HL-60 (cell line): ENCODE measurements at regions not wholly inside any gene's neighbourhood (a gene's known extent, or its start where the extent isn't known, plus 50 kb on each side); places are given as distances from the start of the nearest gene placed in this dataset.

Experiments
- DNase-seq, 2 experiments: peaks; one replicate each; pipeline ENCODE4 v3.0.0-alpha.2; 2010 to 2020; ENCODE audit warnings: low read depth in 1 of 2, low spot score in 1 of 2
- H3K27ac ChIP-seq: fragments of 250-450 bp; sonication (Bioruptor Pico); replicated peaks from 2 replicates; pipeline ENCODE4 v1.5.1; 2020; ENCODE audit warnings: mild to moderate bottlenecking, moderate library complexity
- H3K27me3 ChIP-seq: fragments of 250-450 bp; sonication (Bioruptor Pico); 2 replicates; pipeline ENCODE4 v1.5.1; 2021; ENCODE audit warnings: mild to moderate bottlenecking, moderate library complexity; ENCODE audit not compliant: insufficient read depth, poor library complexity, severe bottlenecking
- H3K4me3 ChIP-seq: replicated peaks from 2 replicates; pipeline ENCODE4 v1.5.1; 2011; ENCODE audit warnings: mild to moderate bottlenecking, control low read depth, low read length; ENCODE audit not compliant: insufficient read depth
- CTCF ChIP-seq: IDR thresholded peaks from one replicate; pipeline ENCODE4 v1.5.1; 2011; ENCODE audit warnings: low read length, control low read depth, inconsistent platforms; ENCODE audit not compliant: insufficient read depth
- GABPA ChIP-seq: IDR thresholded peaks from 2 replicates; pipeline ENCODE4 v1.6.1; 2012; ENCODE audit warnings: low read depth
- POLR2AphosphoS5 ChIP-seq: IDR thresholded peaks from 2 replicates; pipeline ENCODE4 v1.6.1; 2012; ENCODE audit warnings: low read depth
- SPI1 ChIP-seq: IDR thresholded peaks from 2 replicates; pipeline ENCODE4 v1.6.1; 2012; ENCODE audit warnings: low read depth, mild to moderate bottlenecking, borderline replicate concordance
- TF ChIP-seq, protein P1 (sequence below): IDR thresholded peaks from 2 replicates; pipeline ENCODE4 v1.6.1; 2012; ENCODE audit warnings: low read depth; ENCODE audit not compliant: insufficient replicate concordance

DNA sequence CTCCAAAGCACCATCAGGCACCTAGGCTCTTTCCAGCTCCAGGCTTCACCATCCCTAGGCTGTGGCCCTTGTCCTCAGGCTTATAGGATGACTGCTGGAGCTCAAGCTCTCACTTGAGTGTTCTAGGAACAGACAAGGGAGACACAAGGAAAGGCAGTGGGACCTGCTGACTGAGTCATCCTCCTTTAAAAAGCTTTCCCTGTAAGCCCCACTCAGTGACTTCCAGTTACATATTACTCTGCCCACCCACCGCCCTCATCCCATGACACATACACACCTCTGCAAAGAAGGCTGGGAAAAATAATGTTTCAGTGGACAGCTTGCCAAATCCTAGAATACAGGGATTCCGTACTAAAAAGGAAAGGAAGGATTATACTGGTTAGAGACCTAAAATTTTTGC, 154.2 kb upstream of the ZNF366 start:
- Histone ChIP-seq H3K27me3 (no peaks in the 10 kb centered on the region), H3K27ac (no peak overlapping the region), H3K4me3 (no peak overlapping the region)
- DNase-seq, result no peak
- TF ChIP-seq SPI1, result no peak
- no peak for TF ChIP-seq GABPA
- TF ChIP-seq CTCF, result no peak
- TF ChIP-seq POLR2AphosphoS5, result no peak
- TF ChIP-seq, protein P1, sequence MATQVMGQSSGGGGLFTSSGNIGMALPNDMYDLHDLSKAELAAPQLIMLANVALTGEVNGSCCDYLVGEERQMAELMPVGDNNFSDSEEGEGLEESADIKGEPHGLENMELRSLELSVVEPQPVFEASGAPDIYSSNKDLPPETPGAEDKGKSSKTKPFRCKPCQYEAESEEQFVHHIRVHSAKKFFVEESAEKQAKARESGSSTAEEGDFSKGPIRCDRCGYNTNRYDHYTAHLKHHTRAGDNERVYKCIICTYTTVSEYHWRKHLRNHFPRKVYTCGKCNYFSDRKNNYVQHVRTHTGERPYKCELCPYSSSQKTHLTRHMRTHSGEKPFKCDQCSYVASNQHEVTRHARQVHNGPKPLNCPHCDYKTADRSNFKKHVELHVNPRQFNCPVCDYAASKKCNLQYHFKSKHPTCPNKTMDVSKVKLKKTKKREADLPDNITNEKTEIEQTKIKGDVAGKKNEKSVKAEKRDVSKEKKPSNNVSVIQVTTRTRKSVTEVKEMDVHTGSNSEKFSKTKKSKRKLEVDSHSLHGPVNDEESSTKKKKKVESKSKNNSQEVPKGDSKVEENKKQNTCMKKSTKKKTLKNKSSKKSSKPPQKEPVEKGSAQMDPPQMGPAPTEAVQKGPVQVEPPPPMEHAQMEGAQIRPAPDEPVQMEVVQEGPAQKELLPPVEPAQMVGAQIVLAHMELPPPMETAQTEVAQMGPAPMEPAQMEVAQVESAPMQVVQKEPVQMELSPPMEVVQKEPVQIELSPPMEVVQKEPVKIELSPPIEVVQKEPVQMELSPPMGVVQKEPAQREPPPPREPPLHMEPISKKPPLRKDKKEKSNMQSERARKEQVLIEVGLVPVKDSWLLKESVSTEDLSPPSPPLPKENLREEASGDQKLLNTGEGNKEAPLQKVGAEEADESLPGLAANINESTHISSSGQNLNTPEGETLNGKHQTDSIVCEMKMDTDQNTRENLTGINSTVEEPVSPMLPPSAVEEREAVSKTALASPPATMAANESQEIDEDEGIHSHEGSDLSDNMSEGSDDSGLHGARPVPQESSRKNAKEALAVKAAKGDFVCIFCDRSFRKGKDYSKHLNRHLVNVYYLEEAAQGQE, result no peak

DNA sequence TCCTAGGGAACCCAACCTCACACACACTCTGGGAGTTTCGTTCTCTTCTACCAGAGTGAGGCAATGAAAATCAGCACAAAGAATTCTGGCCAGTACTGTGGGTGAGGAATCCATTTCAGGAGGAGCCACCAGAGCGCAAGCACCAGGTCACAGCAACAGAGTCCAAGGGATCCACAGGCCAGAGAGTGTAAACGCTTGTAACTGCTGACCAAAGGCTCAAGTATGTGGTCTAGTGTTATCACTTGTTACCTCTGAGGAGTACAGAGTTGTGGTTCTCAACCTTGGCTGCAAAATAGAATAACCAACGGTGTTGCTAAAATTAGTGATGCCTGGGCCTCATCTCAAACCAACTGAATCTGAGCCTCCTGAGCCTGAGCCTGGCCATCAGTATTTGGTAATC, 152.5 kb upstream of the ZNF366 start:
- H3K27ac ChIP-seq, result no peak overlapping the region
- TF ChIP-seq CTCF (no peak), GABPA (no peak), POLR2AphosphoS5 (no peak), SPI1 (no peak)
- TF ChIP-seq, protein P1, result no peak
- no peak for DNase-seq
- no peak overlapping the region for H3K4me3 ChIP-seq
- H3K27me3 ChIP-seq, result no peaks in the 10 kb centered on the region

GRCh38 chr5:72658761-72659540, 151.7 kb upstream of the ZNF366 start:
- DNase-seq, result no peak
- Histone ChIP-seq H3K4me3 (no peak overlapping the region), H3K27me3 (no peaks in the 10 kb centered on the region), H3K27ac (no peak overlapping the region)
- no peak for TF ChIP-seq SPI1
- TF ChIP-seq CTCF, result no peak
- no peak for TF ChIP-seq POLR2AphosphoS5
- TF ChIP-seq GABPA, result no peak
- TF ChIP-seq, protein P1, result no peak
